K562 (cell line): ENCODE measurements at regions not wholly inside any gene's neighbourhood (a gene's known extent, or its start where the extent isn't known, plus 50 kb on each side); places are given as distances from the start of the nearest gene placed in this dataset.
A peak's percentile ranks its signal among the peaks of the same experiment; 100 is the strongest.

ENCODE experiments used
- ATF1 ChIP-seq, 2 experiments: fragments of 450-650 bp in 1 of 2; IDR thresholded peaks; 2 replicates each; pipeline ENCODE4 v1.6.1; 2016; ENCODE audit warnings: missing compliant biosample characterization in 1 of 2, missing genetic modification characterization in 1 of 2
- CHD1 ChIP-seq: fragments of 200-600 bp; sonication (generic); IDR thresholded peaks from one replicate; pipeline ENCODE4 v1.6.1; 2012; ENCODE audit warnings: mild to moderate bottlenecking, moderate library complexity, low read length, inconsistent platforms
- CREM ChIP-seq: IDR thresholded peaks from 2 replicates; pipeline ENCODE4 v1.6.1; 2014; ENCODE audit warnings: antibody characterized with exemption, low read depth
- E2F8 ChIP-seq: fragments of 450-650 bp; IDR thresholded peaks from 2 replicates; pipeline ENCODE4 v1.7.1; 2018; ENCODE audit warnings: mild to moderate bottlenecking, low read depth; ENCODE audit not compliant: partially characterized antibody
- FOXM1 ChIP-seq, 2 experiments: fragments of 450-650 bp in 1 of 2; sonication (generic) in 1 of 2; formaldehyde crosslinking in 1 of 2; IDR thresholded peaks; 2 replicates each; pipeline versions ENCODE4 v1.6.1 to v1.9.0; 2017 to 2022; ENCODE audit warnings: low read depth in 2 of 2, mild to moderate bottlenecking in 2 of 2, missing genetic modification reagents in 1 of 2, moderate library complexity in 1 of 2
- FOXO4 ChIP-seq: fragments of 450-650 bp; formaldehyde crosslinking; IDR thresholded peaks from 2 replicates; pipeline ENCODE4 v1.4.0; 2020; ENCODE audit warnings: mild to moderate bottlenecking, moderate library complexity
- GTF2A2 ChIP-seq: IDR thresholded peaks from 2 replicates; pipeline ENCODE4 v1.6.1; 2016; ENCODE audit warnings: mild to moderate bottlenecking, missing genetic modification characterization, missing compliant biosample characterization
- MEF2A ChIP-seq: IDR thresholded peaks from 2 replicates; pipeline ENCODE4 v1.6.1; 2011; ENCODE audit warnings: low read depth, mild to moderate bottlenecking, low read length, moderate library complexity; ENCODE audit not compliant: control insufficient read depth
- NFATC3 ChIP-seq: fragments of 450-650 bp; IDR thresholded peaks from 2 replicates; pipeline ENCODE4 v1.6.1; 2017; ENCODE audit warnings: mild to moderate bottlenecking
- PHB ChIP-seq: fragments of 250-450 bp; sonication (Bioruptor Pico); IDR thresholded peaks from 2 replicates; pipeline ENCODE4 v1.5.0; 2021
- PHTF2 ChIP-seq: fragments of 250-450 bp; sonication (Bioruptor Pico); IDR thresholded peaks from 2 replicates; pipeline ENCODE4 v1.5.0; 2021; ENCODE audit warnings: mild to moderate bottlenecking
- PTRF ChIP-seq: fragments of 450-650 bp; IDR thresholded peaks from 2 replicates; pipeline ENCODE4 v1.6.1; 2016; ENCODE audit warnings: mild to moderate bottlenecking, missing genetic modification characterization, missing compliant biosample characterization
- RCOR1 ChIP-seq, 2 experiments: IDR thresholded peaks; 2 replicates each; pipeline ENCODE4 v1.6.1; 2012; ENCODE audit warnings: low read depth in 2 of 2, low read length in 2 of 2, borderline replicate concordance in 1 of 2, improper control_type of control experiment in 1 of 2
- SIN3B ChIP-seq: fragments of 450-650 bp; IDR thresholded peaks from 2 replicates; pipeline ENCODE4 v1.6.1; 2017; ENCODE audit warnings: low read depth, mild to moderate bottlenecking, moderate library complexity
- TAF1 ChIP-seq: IDR thresholded peaks from 2 replicates; pipeline ENCODE4 v1.6.1; 2011; ENCODE audit warnings: mild to moderate bottlenecking, low read length, moderate library complexity; ENCODE audit not compliant: insufficient read depth, control insufficient read depth, severe bottlenecking; ENCODE audit errors: extremely low read depth
- ZBTB12 ChIP-seq: fragments of 250-450 bp; sonication (Bioruptor Pico); IDR thresholded peaks from 2 replicates; pipeline ENCODE4 v1.4.0; 2020
- ZNF239 ChIP-seq: fragments of 250-450 bp; sonication (Bioruptor Pico); IDR thresholded peaks from 2 replicates; pipeline ENCODE4 v1.4.0; 2020; ENCODE audit warnings: mild to moderate bottlenecking
- ZNF398 ChIP-seq: fragments of 250-450 bp; sonication (Bioruptor Pico); IDR thresholded peaks from 2 replicates; pipeline ENCODE4 v1.8.0; 2021; ENCODE audit warnings: moderate library complexity, mild to moderate bottlenecking, inconsistent platforms
- ZNF655 ChIP-seq: fragments of 250-450 bp; sonication (Bioruptor Pico); IDR thresholded peaks from 2 replicates; pipeline ENCODE4 v1.5.0; 2021

- TF ChIP-seq ZNF398 (CRISPR knock-in tag) (no peak), E2F8 (no peak), FOXM1 (IDR thresholded peaks at IDR 0.05; ENCODE audit: low read depth) (peak; percentile 95), FOXM1 (CRISPR knock-in tag; IDR thresholded peaks at IDR 0.05; ENCODE audit: low read depth) (no peak), PHTF2 (CRISPR knock-in tag) (no peak), NFATC3 (no peak), PHB (CRISPR knock-in tag) (no peak), CREM (0 out of 2 replicates have a peak, but pooled peaks have one; percentile 9), MEF2A (no peak), FOXO4 (no peak), ATF1 (CRISPR knock-in tag; IDR thresholded peaks at IDR 0.05) (no peak), ATF1 (tag; IDR thresholded peaks at IDR 0.05) (peak; percentile 76), TAF1 (no peak), SIN3B (no peak), ZBTB12 (CRISPR knock-in tag) (no peak), PTRF (tag) (no peak), RCOR1 (IDR thresholded peaks at IDR 0.05; ENCODE audit: borderline replicate concordance in 1 of 2, low read depth in 2 of 2, low read length in 2 of 2) (no peak), CHD1 (no peak), ZNF239 (CRISPR knock-in tag) (no peak), GTF2A2 (no peak), ZNF655 (CRISPR knock-in tag) (no peak)
- TF ChIP-seq, all 486 proteins: peak for 7
Measured at GRCh38 chr4:110310795-110311194, 112.4 kb upstream of the ELOVL6 start (continued).
